GM12875 (cell line): ENCODE measurements at regions not wholly inside any gene's neighbourhood (a gene's known extent, or its start where the extent isn't known, plus 50 kb on each side); places are given as distances from the start of the nearest gene placed in this dataset.

Source experiments
- H3K4me3 ChIP-seq: one replicate; pipeline ENCODE4 v1.5.1; 2011; ENCODE audit warnings: low read depth, low read length, control low read depth
- CTCF ChIP-seq: IDR thresholded peaks from 2 replicates; pipeline ENCODE4 v1.5.1; 2011; ENCODE audit warnings: low read depth, mild to moderate bottlenecking, control low read depth, inconsistent platforms, low read length, moderate library complexity, borderline replicate concordance; ENCODE audit not compliant: insufficient read depth

DNA sequence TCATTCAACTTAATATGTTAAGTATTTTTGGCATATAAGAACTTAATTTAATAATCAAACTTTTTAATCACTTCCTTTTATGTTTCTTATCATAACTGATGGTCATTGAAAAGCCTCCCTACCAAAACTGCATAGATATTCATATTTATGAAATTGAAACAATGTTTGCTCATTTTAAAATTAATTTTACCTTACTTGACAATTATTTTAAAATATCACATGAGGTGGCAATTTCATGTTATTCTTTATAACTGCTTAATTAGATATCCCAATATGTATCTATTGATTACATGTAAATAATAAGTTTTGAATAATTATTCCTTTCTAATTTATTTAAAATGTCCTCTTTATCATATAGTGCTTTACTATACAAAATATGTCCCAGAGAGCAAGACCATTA is 266.1 kb upstream of the NRIP1 start:
- H3K4me3 ChIP-seq = no peak overlapping the region
- no peak for TF ChIP-seq CTCF

GRCh38 chr21:15332572-15332971 is 267.8 kb upstream of the NRIP1 start:
- TF ChIP-seq CTCF = no peak

GRCh38 chr21:15333136-15333710 is 268.4 kb upstream of the NRIP1 start:
- H3K4me3 ChIP-seq = no peak overlapping the region
- no peak for TF ChIP-seq CTCF

More at GRCh38 chr21:15332572-15332971, 267.8 kb upstream of the NRIP1 start:
- no peak overlapping the region for H3K4me3 ChIP-seq

- no peak overlapping the region for H3K4me3 ChIP-seq
- no peak for TF ChIP-seq CTCF
Observed at GRCh38 chr21:15333951-15334350, 269.2 kb upstream of the NRIP1 start.

DNA sequence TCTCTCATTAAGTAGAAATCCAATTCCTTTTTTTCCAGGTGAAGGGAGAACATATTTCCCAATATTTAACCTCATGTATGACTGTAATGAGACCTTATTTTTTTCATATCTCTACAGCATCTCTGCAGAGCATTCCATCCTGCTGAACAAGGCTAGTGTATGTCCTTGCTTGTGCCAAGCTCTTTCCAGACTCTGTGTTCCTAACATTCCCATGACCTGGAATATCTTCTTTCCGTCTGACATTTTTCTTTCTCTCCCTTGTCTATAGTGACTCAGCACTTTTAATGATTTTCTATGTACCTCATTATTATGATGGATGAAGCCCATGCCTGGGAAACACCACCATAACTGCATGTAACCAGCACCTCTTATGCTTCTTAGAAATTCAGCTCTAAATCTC is 278.3 kb upstream of the NRIP1 start:
- no peak for TF ChIP-seq CTCF
- no peak overlapping the region for H3K4me3 ChIP-seq

DNA sequence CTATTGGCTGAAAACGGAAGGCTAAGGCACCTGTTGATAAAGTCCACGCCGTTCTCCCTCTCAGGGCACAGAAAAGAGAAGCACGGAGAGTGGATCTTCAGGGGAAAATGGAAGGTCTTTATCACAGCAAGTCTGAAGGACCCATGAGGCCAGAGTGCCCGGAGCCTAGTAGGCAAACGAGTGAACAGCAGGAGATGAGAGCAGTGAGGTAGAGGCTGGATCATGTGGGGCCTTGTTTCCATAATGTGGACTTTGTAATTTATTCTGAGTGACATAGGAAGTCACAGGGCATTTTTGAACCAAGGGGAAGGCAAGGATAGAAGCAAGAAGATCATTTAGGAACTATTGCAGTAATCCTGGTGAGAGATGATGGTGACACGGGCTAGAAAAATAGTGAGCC is 287.2 kb upstream of the NRIP1 start:
- H3K4me3 ChIP-seq = no peak overlapping the region
- no peak for TF ChIP-seq CTCF

DNA sequence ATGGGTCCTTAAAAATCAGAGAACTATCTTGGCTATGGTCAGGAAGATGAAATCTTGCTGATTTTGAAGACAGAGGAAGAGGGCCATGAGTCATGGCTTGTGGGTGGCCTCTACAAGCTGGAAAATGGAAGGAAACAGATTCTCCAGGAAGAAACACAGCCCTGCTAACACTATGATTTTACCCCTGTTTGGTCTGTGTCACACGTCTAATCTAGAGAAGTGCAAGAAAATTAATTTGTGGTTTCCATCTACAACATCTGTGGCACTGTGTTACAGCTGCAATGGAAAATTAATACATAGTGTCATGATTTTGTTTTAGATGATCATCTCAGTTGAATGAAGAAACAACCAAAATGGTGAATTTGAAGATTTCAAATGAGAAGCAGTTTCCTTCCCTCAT is 288.7 kb upstream of the NRIP1 start:
- H3K4me3 ChIP-seq = no peak overlapping the region
- no peak for TF ChIP-seq CTCF
